B cell (primary cell): ENCODE measurements at regions not wholly inside any gene's neighbourhood (a gene's known extent, or its start where the extent isn't known, plus 50 kb on each side); places are given as distances from the start of the nearest gene placed in this dataset.

Experiments used
- ATAC-seq: fragments of 200-7000 bp; cut with Tn5 transposase; one replicate; pipeline ENCODE4 v1.10.0; 2021; ENCODE audit warnings: low read depth, mild to moderate bottlenecking, moderate number of reproducible peaks, moderate library complexity
- CTCF ChIA-PET: fragments of 350-600 bp; sonication (Branson Sonifier 250); formaldehyde crosslinking; loops from one replicate; lab custom pipeline; 2021; ENCODE audit warnings: antibody characterized with exemption, inconsistent platforms; lab: Charles Lee
- POLR2A ChIA-PET: fragments of 350-600 bp; sonication (Branson Sonifier 250); formaldehyde crosslinking; loops from one replicate; lab custom pipeline; 2021; ENCODE audit warnings: antibody characterized with exemption; lab: Charles Lee
- DNase-seq: peaks from one replicate; pipeline ENCODE4 v3.0.0; 2013
- H2AFZ ChIP-seq: 2 replicates; pipeline ENCODE4 v1.6.1; 2012; ENCODE audit warnings: mild to moderate bottlenecking, low read depth, low read length; ENCODE audit not compliant: insufficient read depth, poor library complexity, severe bottlenecking
- H3K27ac ChIP-seq, 2 donors: 1 replicate in 1 of 2; 2 replicates in 1 of 2; pipeline ENCODE4 v1.5.1; 2012 to 2013; ENCODE audit warnings: low read length in 2 of 2, mild to moderate bottlenecking in 2 of 2, moderate library complexity in 1 of 2
- H3K27me3 ChIP-seq, 4 experiments: fragments of 200-600 bp in 1 of 4; sonication (generic) in 1 of 4; replicated peaks in 1 of 4; 1 replicate in 2 of 4; 2 replicates in 2 of 4; pipeline versions ENCODE4 v1.6.1 to v1.7.0; 2013 to 2016; ENCODE audit warnings: low read length in 3 of 4, mild to moderate bottlenecking in 2 of 4, mixed read lengths in 1 of 4, moderate library complexity in 1 of 4; ENCODE audit not compliant: insufficient read depth in 4 of 4, control insufficient read depth in 3 of 4; ENCODE audit errors: control extremely low read depth in 1 of 4
- H3K36me3 ChIP-seq, 2 experiments: replicated peaks in 1 of 2; 1 replicate in 1 of 2; 2 replicates in 1 of 2; pipeline versions ENCODE4 v1.6.1 to v1.7.1; 2013; ENCODE audit warnings: low read length in 1 of 2; ENCODE audit not compliant: insufficient read depth in 2 of 2, control insufficient read depth in 1 of 2; ENCODE audit errors: control extremely low read depth in 1 of 2, extremely low read depth in 1 of 2
- H3K4me1 ChIP-seq, 2 donors: fragments of 200-600 bp in 1 of 2; sonication (generic) in 1 of 2; 1 replicate in 1 of 2; 2 replicates in 1 of 2; pipeline versions ENCODE4 v1.5.1 to v1.6.1; 2013 to 2017; ENCODE audit warnings: low read length in 2 of 2; ENCODE audit not compliant: control insufficient read depth in 2 of 2, insufficient read depth in 2 of 2
- H3K4me2 ChIP-seq: replicated peaks from 2 replicates; pipeline ENCODE3; 2012; ENCODE audit warnings: mild to moderate bottlenecking, low read depth, low read length; ENCODE audit not compliant: poor library complexity, severe bottlenecking
- H3K4me3 ChIP-seq, 5 experiments: fragments of 200-600 bp in 1 of 5; sonication (generic) in 1 of 5; 1 replicate in 3 of 5; 2 replicates in 2 of 5; pipeline versions ENCODE4 v1.5.1 to v1.7.0; 2011 to 2016; ENCODE audit warnings: low read length in 4 of 5, mild to moderate bottlenecking in 4 of 5, low read depth in 2 of 5, control low read depth in 1 of 5, moderate library complexity in 1 of 5; ENCODE audit not compliant: insufficient read depth in 1 of 5; ENCODE audit errors: control extremely low read depth in 1 of 5, extremely low read depth in 1 of 5
- H3K79me2 ChIP-seq: fragments of 200-600 bp; sonication (generic); one replicate; pipeline ENCODE4 v1.6.0; 2016; ENCODE audit warnings: low read length; ENCODE audit not compliant: control insufficient read depth, insufficient read depth
- H3K9ac ChIP-seq: fragments of 200-600 bp; sonication (generic); 2 replicates; pipeline ENCODE4 v1.6.1; 2017; ENCODE audit warnings: mild to moderate bottlenecking, low read length, moderate library complexity
- H3K9me3 ChIP-seq, 3 donors: one replicate each; pipeline versions ENCODE4 v1.6.1 to v1.7.1; 2013; ENCODE audit warnings: low read length in 2 of 3; ENCODE audit not compliant: control insufficient read depth in 2 of 3, insufficient read depth in 1 of 3; ENCODE audit errors: control extremely low read depth in 1 of 3
- H4K20me1 ChIP-seq: 2 replicates; pipeline ENCODE4 v1.6.0; 2012; ENCODE audit warnings: mild to moderate bottlenecking, low read length; ENCODE audit not compliant: insufficient read depth, control insufficient read depth, poor library complexity, severe bottlenecking
- H3K27ac Mint-ChIP-seq: one replicate; pipeline ENCODE4 v1.8.0; 2021; ENCODE audit warnings: mixed read lengths
- H3K27me3 Mint-ChIP-seq: one replicate; pipeline ENCODE4 v1.8.0; 2021; ENCODE audit warnings: mixed read lengths
- H3K4me1 Mint-ChIP-seq: one replicate; pipeline ENCODE4 v1.8.0; 2021; ENCODE audit warnings: mixed read lengths
- H3K4me3 Mint-ChIP-seq: one replicate; pipeline ENCODE4 v1.8.0; 2021; ENCODE audit warnings: mixed read lengths
- H3K9me3 Mint-ChIP-seq: one replicate; pipeline ENCODE4 v1.8.0; 2022; ENCODE audit warnings: mixed read lengths; ENCODE audit not compliant: insufficient read depth
- EZH2 ChIP-seq: IDR thresholded peaks from 2 replicates; pipeline ENCODE4 v1.6.1; 2012; ENCODE audit warnings: borderline replicate concordance, low read depth, mild to moderate bottlenecking, moderate library complexity, low read length; ENCODE audit not compliant: insufficient read depth, poor library complexity, severe bottlenecking
- WGBS: methylation state at CpG from one replicate; pipeline ENCODE4 v1.1.5; 2013; ENCODE audit warnings: missing lambda C conversion rate; ENCODE audit not compliant: insufficient coverage; 5-methylcytosine and 5-hydroxymethylcytosine counted together
- intact Hi-C: fragments of 100-400 bp; cut with micrococcal nuclease; formaldehyde crosslinking; loops from one replicate; pipeline ENCODE4 v1.10.0; 2022
- TF ChIP-seq, protein P1 (sequence below): fragments of 200-600 bp; IDR thresholded peaks from one replicate; pipeline ENCODE4 v1.8.0; 2022; ENCODE audit warnings: antibody characterized with exemption, mild to moderate bottlenecking

DNA sequence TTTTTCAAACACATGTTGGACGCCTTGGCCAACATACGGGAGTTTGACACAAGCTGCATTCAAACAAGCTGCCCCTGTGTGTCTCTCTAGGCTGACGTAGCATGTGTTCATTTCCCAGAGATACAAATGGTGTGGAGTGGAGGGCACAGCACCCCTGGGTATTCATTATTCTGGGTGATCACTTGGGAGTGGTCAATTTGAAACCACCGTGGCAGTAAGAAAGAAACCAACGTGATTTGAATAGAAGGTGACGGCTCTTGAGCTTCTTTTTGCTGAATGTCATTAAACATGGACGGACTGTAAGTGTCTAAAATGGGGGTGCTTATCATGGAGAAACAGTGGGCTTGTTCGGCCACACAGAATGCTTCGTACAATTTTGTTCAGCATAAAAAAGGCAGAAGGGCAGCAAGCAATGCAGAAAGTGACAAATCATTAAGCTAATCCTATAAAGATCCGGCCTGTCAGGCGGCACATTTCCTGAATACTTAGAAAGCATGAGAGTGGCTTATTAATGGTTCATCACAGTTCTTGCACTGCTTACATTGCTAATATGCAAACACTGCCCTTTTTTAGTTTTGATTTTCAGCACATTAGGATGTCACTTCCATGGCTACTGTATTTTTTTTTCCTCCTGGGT lies 1261.9 kb upstream of the CITED2 start:
- Histone ChIP-seq H3K27ac (no peak overlapping the region), H3K36me3 (no peaks in the 10 kb centered on the region), H3K4me3 (peak overlapping the region in 1 of 5 experiments; percentile 28), H3K9ac (no peak overlapping the region), H3K27me3 (no peaks in the 10 kb centered on the region), H2AFZ (no peak overlapping the region), H3K9me3 (no peaks in the 10 kb centered on the region), H3K79me2 (no peaks in the 10 kb centered on the region), H3K4me2 (no peak overlapping the region), H3K4me1 (peaks cover 0 to 5% of the 10 kb centered on the region in 2 donors), H4K20me1 (no peaks in the 10 kb centered on the region)
- no peak overlapping the region for H3K27ac Mint-ChIP-seq
- CTCF ChIA-PET = no interaction called here
- intact Hi-C loops = no loop called here
- ATAC-seq (no peak), DNase-seq (no peak)
- TF ChIP-seq, protein P1, sequence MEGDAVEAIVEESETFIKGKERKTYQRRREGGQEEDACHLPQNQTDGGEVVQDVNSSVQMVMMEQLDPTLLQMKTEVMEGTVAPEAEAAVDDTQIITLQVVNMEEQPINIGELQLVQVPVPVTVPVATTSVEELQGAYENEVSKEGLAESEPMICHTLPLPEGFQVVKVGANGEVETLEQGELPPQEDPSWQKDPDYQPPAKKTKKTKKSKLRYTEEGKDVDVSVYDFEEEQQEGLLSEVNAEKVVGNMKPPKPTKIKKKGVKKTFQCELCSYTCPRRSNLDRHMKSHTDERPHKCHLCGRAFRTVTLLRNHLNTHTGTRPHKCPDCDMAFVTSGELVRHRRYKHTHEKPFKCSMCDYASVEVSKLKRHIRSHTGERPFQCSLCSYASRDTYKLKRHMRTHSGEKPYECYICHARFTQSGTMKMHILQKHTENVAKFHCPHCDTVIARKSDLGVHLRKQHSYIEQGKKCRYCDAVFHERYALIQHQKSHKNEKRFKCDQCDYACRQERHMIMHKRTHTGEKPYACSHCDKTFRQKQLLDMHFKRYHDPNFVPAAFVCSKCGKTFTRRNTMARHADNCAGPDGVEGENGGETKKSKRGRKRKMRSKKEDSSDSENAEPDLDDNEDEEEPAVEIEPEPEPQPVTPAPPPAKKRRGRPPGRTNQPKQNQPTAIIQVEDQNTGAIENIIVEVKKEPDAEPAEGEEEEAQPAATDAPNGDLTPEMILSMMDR = no peak
- TF ChIP-seq EZH2 = no peak
- H3K9me3 Mint-ChIP-seq = no peaks in the 10 kb centered on the region
- POLR2A ChIA-PET = no interaction called here
- H3K4me3 Mint-ChIP-seq = peak overlapping the region; percentile 17
- H3K4me1 Mint-ChIP-seq = peaks cover 11% of the 10 kb centered on the region
- no peaks in the 10 kb centered on the region for H3K27me3 Mint-ChIP-seq
- WGBS = 78% methylated on average over 9 of the region's 11 CpGs

GRCh38 chr6:140627002-140627401 lies 1252.6 kb upstream of the CITED2 start:
- Histone ChIP-seq H3K36me3 (no peaks in the 10 kb centered on the region), H4K20me1 (no peaks in the 10 kb centered on the region), H3K27me3 (no peaks in the 10 kb centered on the region), H3K4me3 (no peak overlapping the region), H3K4me2 (no peak overlapping the region), H2AFZ (no peak overlapping the region), H3K27ac (no peak overlapping the region), H3K9ac (no peak overlapping the region), H3K79me2 (no peaks in the 10 kb centered on the region), H3K4me1 (no peaks in the 10 kb centered on the region), H3K9me3 (peaks cover 0 to 17% (median 11%) of the 10 kb centered on the region in 3 donors)
- Mint-ChIP-seq H3K9me3 (peaks cover 12% of the 10 kb centered on the region), H3K4me3 (no peak overlapping the region), H3K27ac (no peak overlapping the region), H3K27me3 (no peaks in the 10 kb centered on the region), H3K4me1 (no peaks in the 10 kb centered on the region)
- DNase-seq (no peak), ATAC-seq (no peak)
- intact Hi-C loops = no loop called here
- POLR2A ChIA-PET = no interaction called here
- 100% methylated on average over 1 of the region's 1 CpG for WGBS
- CTCF ChIA-PET = no interaction called here
- TF ChIP-seq, protein P1 = no peak
- TF ChIP-seq EZH2 = no peak
